GM12865 (cell line): ENCODE measurements at regions not wholly inside any gene's neighbourhood (a gene's known extent, or its start where the extent isn't known, plus 50 kb on each side); places are given as distances from the start of the nearest gene placed in this dataset.

Source experiments
- DNase-seq: peaks from one replicate; pipeline ENCODE4 v3.0.0; 2010; ENCODE audit warnings: low read depth
- H3K4me3 ChIP-seq: 2 replicates; pipeline ENCODE4 v1.5.1; 2011; ENCODE audit warnings: mild to moderate bottlenecking, low read depth, low read length, control low read depth
- TF ChIP-seq, protein P1 (sequence below): IDR thresholded peaks from 2 replicates; pipeline ENCODE4 v1.5.1; 2011; ENCODE audit warnings: low read length, control low read depth, low read depth, inconsistent platforms; ENCODE audit not compliant: insufficient read depth; ENCODE audit errors: missing control alignments

DNA sequence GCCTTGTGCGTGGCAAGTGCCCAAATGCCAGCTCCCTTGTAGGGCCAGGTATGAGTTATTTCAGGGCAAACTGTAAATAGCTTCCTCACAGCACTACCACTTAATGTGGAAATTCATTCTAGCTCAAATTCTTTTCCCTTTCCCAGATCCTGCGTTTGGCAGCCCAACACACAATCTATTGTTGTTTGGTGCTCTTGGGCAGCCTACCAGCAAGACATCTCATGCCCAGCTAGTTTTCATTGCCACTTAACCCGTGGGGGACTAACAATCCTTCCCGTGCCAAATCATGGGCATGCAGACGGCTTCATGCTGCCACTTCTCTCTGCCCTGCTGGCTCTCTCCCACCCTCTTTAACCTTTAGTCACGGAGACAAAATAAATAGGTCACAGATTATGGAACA is 454.2 kb downstream of the GRIA2 start:
- TF ChIP-seq, protein P1, sequence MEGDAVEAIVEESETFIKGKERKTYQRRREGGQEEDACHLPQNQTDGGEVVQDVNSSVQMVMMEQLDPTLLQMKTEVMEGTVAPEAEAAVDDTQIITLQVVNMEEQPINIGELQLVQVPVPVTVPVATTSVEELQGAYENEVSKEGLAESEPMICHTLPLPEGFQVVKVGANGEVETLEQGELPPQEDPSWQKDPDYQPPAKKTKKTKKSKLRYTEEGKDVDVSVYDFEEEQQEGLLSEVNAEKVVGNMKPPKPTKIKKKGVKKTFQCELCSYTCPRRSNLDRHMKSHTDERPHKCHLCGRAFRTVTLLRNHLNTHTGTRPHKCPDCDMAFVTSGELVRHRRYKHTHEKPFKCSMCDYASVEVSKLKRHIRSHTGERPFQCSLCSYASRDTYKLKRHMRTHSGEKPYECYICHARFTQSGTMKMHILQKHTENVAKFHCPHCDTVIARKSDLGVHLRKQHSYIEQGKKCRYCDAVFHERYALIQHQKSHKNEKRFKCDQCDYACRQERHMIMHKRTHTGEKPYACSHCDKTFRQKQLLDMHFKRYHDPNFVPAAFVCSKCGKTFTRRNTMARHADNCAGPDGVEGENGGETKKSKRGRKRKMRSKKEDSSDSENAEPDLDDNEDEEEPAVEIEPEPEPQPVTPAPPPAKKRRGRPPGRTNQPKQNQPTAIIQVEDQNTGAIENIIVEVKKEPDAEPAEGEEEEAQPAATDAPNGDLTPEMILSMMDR = no peak
- no peak for DNase-seq
- H3K4me3 ChIP-seq = no peak overlapping the region

DNA sequence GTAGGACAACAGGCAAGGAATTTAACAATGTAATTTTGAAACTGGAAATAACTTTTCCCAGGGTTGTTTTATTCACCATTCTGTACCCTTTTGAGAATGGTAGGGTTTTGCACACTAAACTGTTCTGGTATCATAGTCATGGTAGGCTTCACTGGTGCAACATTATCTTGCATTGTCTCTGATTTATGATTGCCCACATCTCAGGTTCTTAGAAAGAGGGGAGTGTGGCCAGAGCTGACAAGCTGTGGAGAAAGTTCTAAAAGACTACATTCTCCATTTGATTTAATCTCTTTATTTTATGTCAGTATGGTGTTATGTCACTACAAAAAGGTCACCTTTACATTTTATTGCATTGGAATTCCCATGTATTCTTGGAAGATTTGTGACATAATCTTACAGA is 447.3 kb downstream of the GRIA2 start:
- DNase-seq = no peak
- H3K4me3 ChIP-seq = no peak overlapping the region
- TF ChIP-seq, protein P1 = no peak

DNA sequence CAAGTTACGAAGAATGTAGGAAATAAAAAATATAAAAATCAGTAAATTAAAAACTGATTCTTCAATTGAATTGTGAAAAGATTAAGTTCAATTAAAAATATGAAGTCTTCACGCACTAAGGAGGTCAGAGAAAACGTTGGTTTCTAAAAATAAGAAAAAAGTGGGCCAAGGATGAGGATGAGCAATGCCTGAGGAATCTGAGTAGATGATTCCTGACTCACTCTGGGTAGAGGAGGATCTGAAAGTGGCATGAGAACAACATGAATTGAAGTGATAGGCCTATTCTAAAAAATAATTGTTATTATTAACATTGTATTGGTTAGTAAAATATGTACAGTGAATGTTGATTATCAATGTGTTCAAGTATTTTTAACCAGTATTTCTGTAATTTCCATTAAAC is 444.2 kb downstream of the GRIA2 start:
- no peak overlapping the region for H3K4me3 ChIP-seq
- no peak for DNase-seq
- TF ChIP-seq, protein P1 = no peak

DNA sequence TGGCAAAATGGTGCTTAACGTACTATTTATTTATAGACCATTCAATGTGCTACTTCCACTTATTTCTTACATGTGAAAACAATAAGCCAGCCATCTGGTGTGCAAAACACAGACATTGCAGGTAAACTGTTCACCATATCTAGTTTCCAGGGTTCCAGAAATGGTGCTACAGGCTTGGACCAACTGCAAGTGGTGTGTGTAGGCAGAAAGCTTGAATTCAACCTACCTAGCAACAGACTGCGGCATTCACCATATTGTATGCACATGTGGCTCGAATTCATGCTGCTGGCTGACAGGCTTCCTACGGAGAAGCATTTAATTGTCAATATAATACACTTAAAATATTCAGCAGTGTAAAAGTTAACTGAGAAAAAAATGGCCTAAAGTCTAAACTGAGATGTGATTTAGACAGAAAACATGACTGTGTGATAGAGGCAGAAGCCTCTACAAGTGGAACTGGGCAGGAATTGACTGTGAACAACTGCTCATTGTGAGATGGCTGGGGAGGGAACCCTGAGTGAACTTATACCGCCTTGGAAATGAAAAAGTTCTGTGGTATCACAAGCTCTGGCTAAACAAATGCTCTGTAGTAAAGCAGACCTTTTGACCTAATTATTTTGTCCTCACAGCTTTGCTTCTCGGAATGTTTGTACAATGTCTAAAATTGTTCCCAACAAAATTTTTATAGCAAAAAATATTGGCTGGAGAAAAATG is 434.7 kb downstream of the GRIA2 start:
- DNase-seq = no peak
- no peak overlapping the region for H3K4me3 ChIP-seq
- TF ChIP-seq, protein P1 = no peak

DNA sequence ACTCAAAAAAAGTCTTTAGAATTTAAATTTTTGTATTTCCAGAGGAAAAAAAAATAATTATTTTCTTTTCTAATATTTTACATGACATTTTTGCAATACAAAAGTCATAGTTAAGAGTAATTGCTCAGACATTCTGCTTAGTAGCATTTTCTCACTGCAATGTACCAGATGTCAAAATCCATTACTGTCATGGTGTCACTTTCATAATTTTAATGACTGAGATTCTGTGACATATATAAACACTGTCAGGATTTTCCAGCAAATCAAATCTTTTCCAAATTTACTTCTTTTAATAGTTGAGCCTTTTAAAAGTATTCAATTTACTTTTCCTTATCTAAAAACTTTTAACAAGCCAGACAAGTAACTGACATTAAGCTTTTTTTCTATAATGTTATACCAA is 422.7 kb downstream of the GRIA2 start:
- DNase-seq = no peak
- TF ChIP-seq, protein P1 = no peak
- H3K4me3 ChIP-seq = no peak overlapping the region

DNA sequence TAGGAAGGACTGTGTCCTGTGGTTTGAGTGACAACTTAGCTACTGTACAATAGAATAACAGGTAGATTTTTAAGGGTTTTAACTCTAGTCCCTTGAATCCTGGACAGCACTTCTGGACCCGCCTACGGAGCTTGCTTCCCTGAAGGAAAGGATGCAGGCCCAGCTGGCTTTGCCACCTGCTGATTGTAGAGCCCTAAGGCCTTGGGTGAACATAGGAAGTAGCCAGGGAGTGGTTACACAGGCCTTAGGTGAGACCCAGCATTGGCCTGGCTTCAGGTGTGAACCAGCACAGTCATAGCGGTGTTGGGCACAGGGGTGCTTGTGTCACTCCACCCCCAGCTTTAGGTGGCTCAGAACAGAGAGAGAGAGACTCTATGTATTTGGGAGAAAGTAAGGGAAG is 413.5 kb downstream of the GRIA2 start:
- H3K4me3 ChIP-seq = no peak overlapping the region
- DNase-seq = no peak
- TF ChIP-seq, protein P1 = no peak
